WTC11 (cell line): ENCODE measurements at regions not wholly inside any gene's neighbourhood (a gene's known extent, or its start where the extent isn't known, plus 50 kb on each side); places are given as distances from the start of the nearest gene placed in this dataset.

Source experiments
- ATAC-seq: fragments of 200-7000 bp; cut with Tn5 transposase; 2 replicates; pipeline ENCODE4 v1.10.0; 2021; ENCODE audit warnings: mild to moderate bottlenecking, moderate library complexity
- CTCF ChIA-PET: fragments of 300-600 bp; sonication (Branson Sonifier 250); formaldehyde crosslinking; loops from one replicate; lab custom pipeline; 2021; ENCODE audit warnings: antibody characterized with exemption; lab: Charles Lee
- POLR2A ChIA-PET: fragments of 350-600 bp; sonication (Branson Sonifier 250); formaldehyde crosslinking; loops from one replicate; lab custom pipeline; 2021; ENCODE audit warnings: antibody characterized with exemption; lab: Charles Lee
- DNase-seq: peaks from one replicate; pipeline ENCODE4 v3.0.0; 2021; ENCODE audit warnings: low spot score
- H3K27ac Mint-ChIP-seq: 2 replicates; pipeline ENCODE4 v1.8.0; 2021; ENCODE audit warnings: mixed read lengths
- H3K27me3 Mint-ChIP-seq: 2 replicates; pipeline ENCODE4 v1.8.0; 2021; ENCODE audit warnings: low read depth, mild to moderate bottlenecking, moderate library complexity, mixed read lengths
- H3K36me3 Mint-ChIP-seq: 2 replicates; pipeline ENCODE4 v1.8.0; 2021; ENCODE audit warnings: mixed read lengths
- H3K4me1 Mint-ChIP-seq: 2 replicates; pipeline ENCODE4 v1.8.0; 2022; ENCODE audit warnings: mixed read lengths
- H3K4me3 Mint-ChIP-seq: 2 replicates; pipeline ENCODE4 v1.8.0; 2021; ENCODE audit warnings: mild to moderate bottlenecking, moderate library complexity, mixed read lengths
- H3K9me3 Mint-ChIP-seq: 2 replicates; pipeline ENCODE4 v1.8.0; 2021; ENCODE audit warnings: mixed read lengths
- ATF1 ChIP-seq: sonication (generic); formaldehyde crosslinking; IDR thresholded peaks from 2 replicates; pipeline ENCODE4 v1.8.1; 2023; ENCODE audit warnings: mild to moderate bottlenecking, moderate library complexity, missing genetic modification reagents
- ESRRA ChIP-seq: sonication (generic); formaldehyde crosslinking; IDR thresholded peaks from 2 replicates; pipeline ENCODE4 v1.8.1; 2022; ENCODE audit warnings: mild to moderate bottlenecking, missing genetic modification reagents, borderline replicate concordance
- GTF2I ChIP-seq: fragments of 250-450 bp; sonication (Bioruptor Pico); conservative IDR thresholded peaks from 2 replicates; pipeline ENCODE4 v1.4.0; 2021; ENCODE audit warnings: mild to moderate bottlenecking
- NFE2L1 ChIP-seq: sonication (generic); formaldehyde crosslinking; IDR thresholded peaks from 2 replicates; pipeline ENCODE4 v1.8.1; 2023; ENCODE audit warnings: missing genetic modification reagents
- NR1H2 ChIP-seq: sonication (generic); formaldehyde crosslinking; IDR thresholded peaks from 2 replicates; pipeline ENCODE4 v1.9.0; 2021; ENCODE audit warnings: mild to moderate bottlenecking, moderate library complexity, missing genetic modification reagents
- SP1 ChIP-seq: sonication (generic); formaldehyde crosslinking; conservative IDR thresholded peaks from 2 replicates; pipeline ENCODE4 v1.8.1; 2022; ENCODE audit warnings: missing genetic modification reagents
- ZNF138 ChIP-seq: sonication (generic); formaldehyde crosslinking; conservative IDR thresholded peaks from 2 replicates; pipeline ENCODE4 v1.8.1; 2022; ENCODE audit warnings: mild to moderate bottlenecking, moderate library complexity, missing genetic modification reagents
- ZNF423 ChIP-seq: fragments of 250-450 bp; sonication (Bioruptor Pico); IDR thresholded peaks from 2 replicates; pipeline ENCODE4 v2.1.2; 2022; ENCODE audit warnings: mild to moderate bottlenecking, moderate library complexity
- TF ChIP-seq, protein P1 (sequence below): fragments of 250-450 bp; sonication (Bioruptor Pico); IDR thresholded peaks from 2 replicates; pipeline ENCODE4 v1.9.0; 2021; ENCODE audit warnings: mild to moderate bottlenecking, borderline replicate concordance
- TF ChIP-seq, protein P2 (sequence below): fragments of 250-450 bp; sonication (Bioruptor Pico); conservative IDR thresholded peaks from 2 replicates; pipeline ENCODE4 v1.9.0; 2021; ENCODE audit warnings: mild to moderate bottlenecking
- TF ChIP-seq, protein P3 (sequence below): sonication (generic); formaldehyde crosslinking; IDR thresholded peaks from 2 replicates; pipeline ENCODE4 v1.8.1; 2022; ENCODE audit warnings: missing genetic modification reagents, borderline replicate concordance
- TF ChIP-seq, protein P4 (sequence below): sonication (generic); formaldehyde crosslinking; IDR thresholded peaks from 2 replicates; pipeline ENCODE4 v1.8.0; 2023; ENCODE audit warnings: mild to moderate bottlenecking, missing genetic modification reagents
- TF ChIP-seq, protein P5 (sequence below): sonication (generic); formaldehyde crosslinking; IDR thresholded peaks from 2 replicates; pipeline ENCODE4 v1.8.1; 2022; ENCODE audit warnings: mild to moderate bottlenecking, moderate library complexity, missing genetic modification reagents

DNA sequence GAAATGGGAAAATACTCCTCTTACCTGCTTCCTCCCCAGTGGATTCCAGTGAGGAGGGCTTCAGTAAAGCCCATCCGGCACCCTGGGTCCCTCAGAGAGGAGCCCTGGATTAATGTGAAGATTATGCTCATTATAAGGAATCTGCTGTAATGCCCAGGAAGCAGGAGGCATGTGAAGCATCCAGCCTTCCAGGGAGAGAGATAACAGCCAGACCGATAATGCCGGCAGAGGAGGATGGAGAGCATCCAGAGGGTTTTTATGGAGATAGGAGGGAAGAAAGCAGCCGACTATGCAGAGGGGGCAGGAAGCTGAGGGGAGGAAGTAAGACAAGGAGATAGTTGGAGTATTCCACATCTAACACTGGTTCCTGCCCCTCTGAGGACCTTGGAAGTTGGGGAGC lies 53.7 kb upstream of the TMEM132E start (continued):
- TF ChIP-seq, protein P1, sequence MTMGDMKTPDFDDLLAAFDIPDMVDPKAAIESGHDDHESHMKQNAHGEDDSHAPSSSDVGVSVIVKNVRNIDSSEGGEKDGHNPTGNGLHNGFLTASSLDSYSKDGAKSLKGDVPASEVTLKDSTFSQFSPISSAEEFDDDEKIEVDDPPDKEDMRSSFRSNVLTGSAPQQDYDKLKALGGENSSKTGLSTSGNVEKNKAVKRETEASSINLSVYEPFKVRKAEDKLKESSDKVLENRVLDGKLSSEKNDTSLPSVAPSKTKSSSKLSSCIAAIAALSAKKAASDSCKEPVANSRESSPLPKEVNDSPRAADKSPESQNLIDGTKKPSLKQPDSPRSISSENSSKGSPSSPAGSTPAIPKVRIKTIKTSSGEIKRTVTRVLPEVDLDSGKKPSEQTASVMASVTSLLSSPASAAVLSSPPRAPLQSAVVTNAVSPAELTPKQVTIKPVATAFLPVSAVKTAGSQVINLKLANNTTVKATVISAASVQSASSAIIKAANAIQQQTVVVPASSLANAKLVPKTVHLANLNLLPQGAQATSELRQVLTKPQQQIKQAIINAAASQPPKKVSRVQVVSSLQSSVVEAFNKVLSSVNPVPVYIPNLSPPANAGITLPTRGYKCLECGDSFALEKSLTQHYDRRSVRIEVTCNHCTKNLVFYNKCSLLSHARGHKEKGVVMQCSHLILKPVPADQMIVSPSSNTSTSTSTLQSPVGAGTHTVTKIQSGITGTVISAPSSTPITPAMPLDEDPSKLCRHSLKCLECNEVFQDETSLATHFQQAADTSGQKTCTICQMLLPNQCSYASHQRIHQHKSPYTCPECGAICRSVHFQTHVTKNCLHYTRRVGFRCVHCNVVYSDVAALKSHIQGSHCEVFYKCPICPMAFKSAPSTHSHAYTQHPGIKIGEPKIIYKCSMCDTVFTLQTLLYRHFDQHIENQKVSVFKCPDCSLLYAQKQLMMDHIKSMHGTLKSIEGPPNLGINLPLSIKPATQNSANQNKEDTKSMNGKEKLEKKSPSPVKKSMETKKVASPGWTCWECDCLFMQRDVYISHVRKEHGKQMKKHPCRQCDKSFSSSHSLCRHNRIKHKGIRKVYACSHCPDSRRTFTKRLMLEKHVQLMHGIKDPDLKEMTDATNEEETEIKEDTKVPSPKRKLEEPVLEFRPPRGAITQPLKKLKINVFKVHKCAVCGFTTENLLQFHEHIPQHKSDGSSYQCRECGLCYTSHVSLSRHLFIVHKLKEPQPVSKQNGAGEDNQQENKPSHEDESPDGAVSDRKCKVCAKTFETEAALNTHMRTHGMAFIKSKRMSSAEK = no peak
- no peak for TF ChIP-seq ZNF138 (CRISPR knock-in tag)
- TF ChIP-seq GTF2I (CRISPR knock-in tag) = no peak
- TF ChIP-seq ATF1 (CRISPR knock-in tag) = no peak
- TF ChIP-seq ESRRA = no peak
- TF ChIP-seq, protein P2, sequence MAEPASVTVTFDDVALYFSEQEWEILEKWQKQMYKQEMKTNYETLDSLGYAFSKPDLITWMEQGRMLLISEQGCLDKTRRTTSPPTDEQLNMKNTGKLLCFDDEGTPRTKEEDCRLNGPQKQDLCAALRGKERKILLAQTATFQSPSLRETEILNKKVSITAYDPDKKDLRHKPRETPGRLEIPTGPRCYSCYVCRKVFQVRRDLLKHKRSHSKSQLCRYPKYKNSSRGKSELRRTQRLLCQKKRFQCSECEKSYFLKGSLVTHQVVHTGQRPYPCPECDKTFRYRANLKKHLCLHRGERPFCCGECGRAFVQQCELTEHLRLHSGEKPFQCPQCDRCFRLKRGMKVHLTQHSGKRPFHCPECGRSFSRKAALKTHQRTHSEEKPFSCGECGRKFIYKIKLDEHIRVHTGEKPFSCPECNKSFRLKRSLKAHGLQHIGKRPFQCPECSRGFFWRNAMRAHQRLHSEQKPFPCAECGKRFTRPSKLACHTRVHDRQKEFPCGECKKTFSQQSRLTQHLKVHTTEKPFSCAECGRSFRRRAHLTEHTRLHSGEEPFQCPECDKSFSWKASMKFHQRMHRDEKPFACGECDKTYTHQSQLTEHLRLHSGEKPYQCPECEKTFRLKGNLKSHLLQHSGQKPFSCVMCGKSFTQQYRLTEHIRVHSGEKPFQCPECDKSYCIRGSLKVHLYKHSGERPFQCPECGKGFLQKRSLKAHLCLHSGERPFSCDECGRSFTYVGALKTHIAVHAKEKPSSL (CRISPR knock-in tag) = no peak
- TF ChIP-seq, protein P3, sequence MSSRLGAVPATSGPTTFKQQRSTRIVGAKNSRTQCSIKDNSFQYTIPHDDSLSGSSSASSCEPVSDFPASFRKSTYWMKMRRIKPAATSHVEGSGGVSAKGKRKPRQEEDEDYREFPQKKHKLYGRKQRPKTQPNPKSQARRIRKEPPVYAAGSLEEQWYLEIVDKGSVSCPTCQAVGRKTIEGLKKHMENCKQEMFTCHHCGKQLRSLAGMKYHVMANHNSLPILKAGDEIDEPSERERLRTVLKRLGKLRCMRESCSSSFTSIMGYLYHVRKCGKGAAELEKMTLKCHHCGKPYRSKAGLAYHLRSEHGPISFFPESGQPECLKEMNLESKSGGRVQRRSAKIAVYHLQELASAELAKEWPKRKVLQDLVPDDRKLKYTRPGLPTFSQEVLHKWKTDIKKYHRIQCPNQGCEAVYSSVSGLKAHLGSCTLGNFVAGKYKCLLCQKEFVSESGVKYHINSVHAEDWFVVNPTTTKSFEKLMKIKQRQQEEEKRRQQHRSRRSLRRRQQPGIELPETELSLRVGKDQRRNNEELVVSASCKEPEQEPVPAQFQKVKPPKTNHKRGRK (CRISPR knock-in tag) = no peak
- no peak for TF ChIP-seq NFE2L1 (CRISPR knock-in tag)
- TF ChIP-seq, all 79 proteins: peak for 0

DNA sequence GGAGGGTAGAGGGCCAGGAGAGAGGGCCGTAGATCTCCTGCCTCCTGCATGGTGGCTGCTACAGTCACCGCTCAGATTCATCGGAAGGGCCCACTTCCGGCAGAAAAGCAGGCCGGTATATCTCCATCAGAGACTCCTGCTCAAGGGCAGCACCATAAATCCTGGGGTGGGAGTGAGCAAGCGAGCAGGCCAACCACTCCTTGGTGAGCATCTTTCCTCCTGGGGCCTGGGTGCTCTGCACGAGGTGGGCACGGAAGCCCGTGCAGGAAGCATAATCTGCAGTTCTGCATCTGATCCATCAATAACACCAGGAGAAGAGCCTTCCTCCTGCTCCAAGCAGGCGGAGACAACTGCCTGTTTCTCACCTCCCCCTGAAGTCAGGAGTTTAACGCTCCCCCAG lies 57.4 kb upstream of the TMEM132E start:
- Mint-ChIP-seq H3K36me3 (no peaks in the 10 kb centered on the region), H3K4me3 (no peak overlapping the region), H3K27me3 (no peaks in the 10 kb centered on the region; the same call in 1 of the 2 replicates)
- TF ChIP-seq SP1 (CRISPR knock-in tag) (no peak), ZNF423 (no peak), NR1H2 (CRISPR knock-in tag) (no peak)
- TF ChIP-seq, protein P4, sequence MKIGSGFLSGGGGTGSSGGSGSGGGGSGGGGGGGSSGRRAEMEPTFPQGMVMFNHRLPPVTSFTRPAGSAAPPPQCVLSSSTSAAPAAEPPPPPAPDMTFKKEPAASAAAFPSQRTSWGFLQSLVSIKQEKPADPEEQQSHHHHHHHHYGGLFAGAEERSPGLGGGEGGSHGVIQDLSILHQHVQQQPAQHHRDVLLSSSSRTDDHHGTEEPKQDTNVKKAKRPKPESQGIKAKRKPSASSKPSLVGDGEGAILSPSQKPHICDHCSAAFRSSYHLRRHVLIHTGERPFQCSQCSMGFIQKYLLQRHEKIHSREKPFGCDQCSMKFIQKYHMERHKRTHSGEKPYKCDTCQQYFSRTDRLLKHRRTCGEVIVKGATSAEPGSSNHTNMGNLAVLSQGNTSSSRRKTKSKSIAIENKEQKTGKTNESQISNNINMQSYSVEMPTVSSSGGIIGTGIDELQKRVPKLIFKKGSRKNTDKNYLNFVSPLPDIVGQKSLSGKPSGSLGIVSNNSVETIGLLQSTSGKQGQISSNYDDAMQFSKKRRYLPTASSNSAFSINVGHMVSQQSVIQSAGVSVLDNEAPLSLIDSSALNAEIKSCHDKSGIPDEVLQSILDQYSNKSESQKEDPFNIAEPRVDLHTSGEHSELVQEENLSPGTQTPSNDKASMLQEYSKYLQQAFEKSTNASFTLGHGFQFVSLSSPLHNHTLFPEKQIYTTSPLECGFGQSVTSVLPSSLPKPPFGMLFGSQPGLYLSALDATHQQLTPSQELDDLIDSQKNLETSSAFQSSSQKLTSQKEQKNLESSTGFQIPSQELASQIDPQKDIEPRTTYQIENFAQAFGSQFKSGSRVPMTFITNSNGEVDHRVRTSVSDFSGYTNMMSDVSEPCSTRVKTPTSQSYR (CRISPR knock-in tag) = no peak
- TF ChIP-seq, protein P5, sequence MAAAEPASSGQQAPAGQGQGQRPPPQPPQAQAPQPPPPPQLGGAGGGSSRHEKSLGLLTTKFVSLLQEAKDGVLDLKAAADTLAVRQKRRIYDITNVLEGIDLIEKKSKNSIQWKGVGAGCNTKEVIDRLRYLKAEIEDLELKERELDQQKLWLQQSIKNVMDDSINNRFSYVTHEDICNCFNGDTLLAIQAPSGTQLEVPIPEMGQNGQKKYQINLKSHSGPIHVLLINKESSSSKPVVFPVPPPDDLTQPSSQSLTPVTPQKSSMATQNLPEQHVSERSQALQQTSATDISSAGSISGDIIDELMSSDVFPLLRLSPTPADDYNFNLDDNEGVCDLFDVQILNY (CRISPR knock-in tag) = no peak
- TF ChIP-seq, all 79 proteins: peak for 0
- H3K4me1 Mint-ChIP-seq = peaks cover 14% of the 10 kb centered on the region
- CTCF ChIA-PET = interaction anchor here (0.7 to 2.3 kb wide), 6 partner anchors 21 to 868 kb away, joined by 3 to 11 read pairs (median 4); no protein-coding TSS in a partner anchor
- no peak for DNase-seq
- POLR2A ChIA-PET = no interaction called here
- H3K27ac Mint-ChIP-seq = no peak overlapping the region
- H3K9me3 Mint-ChIP-seq = no peaks in the 10 kb centered on the region
- no peak for ATAC-seq
